ENCODE measurements at regions not wholly inside any gene's neighbourhood (a gene's known extent, or its start where the extent isn't known, plus 50 kb on each side); places are given as distances from the start of the nearest gene placed in this dataset.

DNA sequence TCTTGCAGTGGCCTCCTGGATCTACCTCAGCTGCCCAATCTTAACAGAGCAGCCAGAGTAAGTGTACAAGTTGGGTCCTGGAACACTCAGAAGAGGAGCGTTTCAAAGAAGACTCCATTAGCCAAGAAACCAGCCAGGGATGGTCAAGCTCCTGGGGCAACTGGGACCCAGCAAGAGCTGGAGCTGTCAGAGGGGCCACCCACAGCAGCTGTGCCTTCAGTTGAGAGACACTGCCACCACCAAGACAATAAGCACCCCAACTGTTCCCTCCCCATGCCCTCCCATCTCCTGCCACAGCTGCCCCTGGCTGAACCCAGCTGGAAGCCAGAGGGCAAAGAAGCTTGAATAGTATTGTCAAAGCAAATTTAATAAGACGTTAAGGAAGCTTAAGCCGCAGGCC lies 110.6 kb upstream of the TLE3 start:
- Histone ChIP-seq H2BK20ac (ENCODE audit: low read length) (no peak overlapping the region), H3K9me3 (ENCODE audit: insufficient read depth in 2 of 2, low read depth in 1 of 2, low read length in 1 of 2) (no peaks in the 10 kb centered on the region), H2BK15ac (ENCODE audit: low read length) (no peak overlapping the region), H2BK120ac (replicated peaks; ENCODE audit: low read depth, low read length) (no peak overlapping the region), H2BK12ac (ENCODE audit: low read depth, low read length) (no peak overlapping the region), H3K18ac (ENCODE audit: extremely low read depth, low read length) (no peak overlapping the region; the same call in 1 of the 2 replicates), H3K79me2 (ENCODE audit: control insufficient read depth in 1 of 2, insufficient read depth in 2 of 2, low read length in 2 of 2) (no peaks in the 10 kb centered on the region), H3K9ac (replicated peaks in 1 of 4; ENCODE audit: extremely low read depth in 1 of 4, low read depth in 3 of 4, low read length in 3 of 4) (no peak overlapping the region), H3K23me2 (ENCODE audit: low read depth, low read length) (no peaks in the 10 kb centered on the region), H3K36me3 (ENCODE audit: control insufficient read depth in 2 of 4, insufficient read depth in 4 of 4, low read length in 3 of 4) (no peaks in the 10 kb centered on the region), H4K91ac (replicated peaks; ENCODE audit: insufficient read length, low read length) (no peak overlapping the region), H2AFZ (ENCODE audit: low read length) (no peak overlapping the region), H3K4me2 (ENCODE audit: insufficient read depth in 1 of 2, low read depth in 2 of 2, low read length in 2 of 2) (no peak overlapping the region), H2BK5ac (ENCODE audit: low read depth, low read length) (no peak overlapping the region), H3K23ac (ENCODE audit: insufficient read length) (no peak overlapping the region), H4K8ac (ENCODE audit: extremely low read depth, insufficient read depth, low read length) (no peak overlapping the region), H3K56ac (replicated peaks; ENCODE audit: insufficient read length, low read depth, low read length) (no peak overlapping the region), H4K20me1 (replicated peaks in 1 of 2; ENCODE audit: control insufficient read depth in 1 of 2, insufficient read depth in 2 of 2, low read length in 2 of 2) (no peaks in the 10 kb centered on the region), H3K4ac (replicated peaks; ENCODE audit: insufficient read length, low read depth, low read length) (no peak overlapping the region), H3K4me1 (replicated peaks in 1 of 4; ENCODE audit: control insufficient read depth in 3 of 4, insufficient read depth in 4 of 4, low read length in 3 of 4) (peaks cover 0 to 7% (median 2%) of the 10 kb centered on the region in 4 experiments; a peak in 5 of 7 replicates), H3K27me3 (replicated peaks in 1 of 4; ENCODE audit: control insufficient read depth in 3 of 4, extremely low read depth in 1 of 4, insufficient read depth in 3 of 4, low read length in 3 of 4) (no peaks in the 10 kb centered on the region; a peak in 2 of 7 replicates), H2AK5ac (ENCODE audit: low read depth, low read length) (no peak overlapping the region), H3K27ac (ENCODE audit: low read depth, low read length) (no peak overlapping the region), H3K14ac (ENCODE audit: insufficient read length) (no peak overlapping the region), H3K79me1 (ENCODE audit: low read depth, low read length) (no peaks in the 10 kb centered on the region), H3K4me3 (ENCODE audit: extremely low read depth in 1 of 4, insufficient read depth in 2 of 4, low read depth in 3 of 4, low read length in 4 of 4) (no peak overlapping the region), H4K5ac (ENCODE audit: insufficient read length, low read depth, low read length) (no peak overlapping the region)
- DNase-seq (ENCODE audit: low read depth in 1 of 2, low spot score in 2 of 2), result no peak
- ChIA-PET CTCF (ENCODE audit: partially characterized antibody) (interaction anchor here (0.6 to 2.1 kb wide), 6 partner anchors 9 to 260 kb away, joined by 3 to 8 read pairs (median 3); no protein-coding TSS in a partner anchor), POLR2A (ENCODE audit: partially characterized antibody) (interaction anchor here (0.9 kb wide), 1 partner anchor 11 kb away, joined by 3 read pairs; no protein-coding TSS in a partner anchor)
- 89% methylated on average over 3 of the region's 3 CpGs; no CpG with 5 or more reads in 1 of the 2 experiments for WGBS, 2 experiments (ENCODE audit: extremely low coverage in 1 of 2, insufficient coverage in 1 of 2, insufficient read length in 1 of 2, insufficient replicate concordance in 2 of 2, low coverage in 1 of 2, low lambda C conversion rate in 2 of 2, missing lambda C conversion rate in 1 of 2)
- no peak for FAIRE-seq
- no peak for TF ChIP-seq GABPA (IDR thresholded peaks at IDR 0.05; ENCODE audit: borderline replicate concordance, insufficient read depth, low read length)
- TF ChIP-seq, protein P1, sequence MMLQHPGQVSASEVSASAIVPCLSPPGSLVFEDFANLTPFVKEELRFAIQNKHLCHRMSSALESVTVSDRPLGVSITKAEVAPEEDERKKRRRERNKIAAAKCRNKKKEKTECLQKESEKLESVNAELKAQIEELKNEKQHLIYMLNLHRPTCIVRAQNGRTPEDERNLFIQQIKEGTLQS (IDR thresholded peaks at IDR 0.05; ENCODE audit: insufficient read depth, low read depth, low read length), result no peak
- TF ChIP-seq ZNF274 (IDR thresholded peaks at IDR 0.05; ENCODE audit: borderline replicate concordance, extremely low read depth, low read length), result no peak
- TF ChIP-seq SIX5 (IDR thresholded peaks at IDR 0.05; ENCODE audit: low read depth, low read length), result no peak
- no peak for TF ChIP-seq TAF7 (optimal IDR thresholded peaks at IDR 0.05; ENCODE audit: borderline replicate concordance, low read depth, low read length)
- no peak for TF ChIP-seq CBX8 (IDR thresholded peaks at IDR 0.05; ENCODE audit: borderline replicate concordance, low read depth, low read length)
- no peak for TF ChIP-seq CHD2 (IDR thresholded peaks at IDR 0.05; ENCODE audit: low read length)
- TF ChIP-seq POLR2AphosphoS5 (IDR thresholded peaks at IDR 0.05; ENCODE audit: low read depth, low read length), result no peak
- TF ChIP-seq CREB1 (IDR thresholded peaks at IDR 0.05), result no peak
- TF ChIP-seq JUN (IDR thresholded peaks at IDR 0.05; ENCODE audit: low read depth, low read length), result no peak
- TF ChIP-seq FOSL1 (IDR thresholded peaks at IDR 0.05; ENCODE audit: insufficient read depth, low read depth, low read length), result no peak
- TF ChIP-seq SAP30 (IDR thresholded peaks at IDR 0.05; ENCODE audit: insufficient read depth, insufficient replicate concordance, low read length), result no peak

Measured in H1 (cell line).